ENCODE measurements at regions not wholly inside any gene's neighbourhood (a gene's known extent, or its start where the extent isn't known, plus 50 kb on each side); places are given as distances from the start of the nearest gene placed in this dataset.

DNA sequence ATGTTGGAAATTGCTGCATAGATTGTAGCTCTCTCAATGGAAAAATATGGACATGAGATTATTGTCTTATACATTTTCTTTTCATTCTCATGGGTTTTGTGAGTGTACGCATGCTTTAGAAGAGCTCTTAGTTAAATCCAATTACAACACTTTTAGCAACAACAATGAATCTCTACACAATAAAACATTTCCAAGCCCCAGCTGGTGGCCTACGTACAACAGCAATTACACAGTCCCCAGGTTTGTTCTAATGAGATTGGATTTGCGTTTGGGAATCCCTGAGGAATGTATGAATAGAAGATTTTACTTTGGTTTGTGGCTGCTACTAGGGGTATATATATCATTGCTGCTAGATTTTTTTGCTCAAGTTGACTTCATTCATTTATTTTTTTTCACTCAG lies 98.6 kb downstream of the FHDC1 start:
- no peak for DNase-seq (ENCODE audit: low read depth)

DNA sequence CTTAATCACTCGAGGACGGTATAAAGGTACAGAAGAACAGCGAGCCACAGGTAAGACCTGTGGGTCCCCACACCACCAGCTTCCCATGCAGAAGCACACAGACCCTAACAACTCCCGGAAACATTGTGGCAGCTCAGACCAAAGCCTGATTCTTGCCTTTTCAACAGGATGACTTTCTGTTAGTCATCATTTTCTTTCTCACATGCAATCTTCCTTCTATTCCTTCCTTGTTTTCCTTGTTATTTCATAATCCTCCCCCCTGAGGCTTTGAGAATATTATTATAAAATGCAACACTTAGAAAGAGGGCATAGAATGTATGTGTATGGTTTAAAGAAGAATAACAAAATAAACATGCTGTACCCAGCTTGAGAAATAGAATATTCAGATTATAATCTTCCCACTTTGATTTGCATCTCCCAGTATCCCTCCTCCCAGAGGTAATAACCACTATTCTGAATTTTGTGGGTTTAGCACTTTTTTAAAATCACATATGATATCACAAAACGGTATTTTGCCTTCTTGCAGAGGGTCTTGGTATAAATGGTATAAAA lies 100.9 kb downstream of the FHDC1 start:
- peak; percentile 19 for DNase-seq (ENCODE audit: low read depth)

DNA sequence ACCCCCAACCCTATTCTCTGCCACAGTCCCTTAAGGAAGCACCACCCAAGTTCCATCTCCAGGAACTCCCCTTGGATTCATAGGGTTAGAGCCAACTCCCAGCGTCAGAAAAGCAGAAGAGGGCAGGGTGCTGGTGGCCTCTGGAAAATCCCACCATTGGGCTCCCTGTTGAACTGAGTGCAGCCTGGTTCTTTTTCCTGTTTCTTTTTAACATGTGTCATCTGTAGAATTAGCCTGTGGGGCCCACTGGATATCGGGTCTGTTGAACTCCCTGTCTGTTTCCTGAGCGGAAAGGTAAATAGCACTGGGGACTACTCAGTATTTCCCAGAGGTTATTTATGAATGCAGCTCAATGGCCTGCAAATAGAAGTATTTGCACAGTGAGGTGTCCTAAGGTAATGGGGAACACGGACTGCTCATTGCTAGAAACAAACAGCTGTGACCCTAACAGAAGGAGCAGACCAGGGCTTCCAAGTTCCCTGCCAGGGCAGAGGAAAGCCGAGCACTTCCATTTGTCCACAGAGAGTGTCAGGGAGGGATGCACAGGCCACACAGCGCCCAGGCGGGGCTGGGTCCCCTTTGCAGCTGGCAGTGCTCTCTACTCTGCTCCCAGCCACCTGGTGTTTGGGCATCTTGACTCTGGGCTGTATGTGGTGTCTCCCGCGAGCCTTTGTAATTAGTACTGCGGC lies 102.6 kb downstream of the FHDC1 start:
- no peak for DNase-seq (ENCODE audit: low read depth)

DNA sequence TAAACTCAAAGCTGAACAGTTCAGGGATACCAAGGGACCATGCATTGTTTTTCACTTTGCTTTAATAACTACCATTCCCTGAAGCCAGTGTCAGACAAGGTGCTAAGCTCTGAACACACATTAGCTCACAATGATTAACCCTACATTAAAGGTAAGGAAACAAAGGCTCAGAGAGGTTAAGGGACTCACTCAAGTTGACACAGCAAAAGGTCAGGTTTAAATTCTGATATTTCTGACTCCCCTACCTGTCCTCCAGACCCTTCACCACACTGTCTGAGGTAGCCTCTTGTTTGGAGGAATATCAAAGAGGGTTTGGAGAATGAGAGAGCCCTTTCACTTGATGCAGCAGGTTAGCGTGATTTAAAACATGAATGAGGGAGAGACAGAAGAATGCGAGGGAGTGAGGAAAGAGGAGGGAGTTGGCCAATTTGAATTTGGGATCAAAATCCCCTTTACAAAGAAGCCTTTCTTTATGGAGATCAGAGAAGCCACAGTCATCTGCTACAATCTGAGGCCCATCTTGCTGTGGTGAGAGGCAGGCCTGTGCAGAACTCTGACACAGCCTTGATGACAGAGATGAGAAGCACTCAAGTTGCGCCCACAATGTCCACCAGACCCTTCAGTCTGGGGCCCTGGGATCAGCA lies 103.5 kb downstream of the FHDC1 start:
- no peak for DNase-seq (ENCODE audit: low read depth)

DNA sequence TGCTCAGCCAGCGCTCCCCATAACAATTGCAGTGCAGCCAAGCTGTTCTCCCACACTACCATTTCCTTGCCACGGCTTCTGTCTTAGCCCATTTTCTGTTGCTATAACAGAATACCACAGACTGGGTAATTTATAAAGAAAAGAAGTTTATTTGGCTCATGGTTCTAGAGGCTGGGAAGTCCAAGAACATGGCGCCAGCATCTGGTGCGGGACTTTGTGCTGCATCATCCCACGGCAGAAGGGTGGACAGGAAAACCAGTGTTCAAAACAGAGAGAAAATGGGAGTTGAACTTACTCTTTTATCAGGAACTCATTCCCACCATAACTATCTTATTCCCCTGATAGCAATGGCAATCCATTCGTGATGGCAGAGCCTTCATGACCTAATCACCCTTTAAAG lies 104.6 kb downstream of the FHDC1 start:
- no peak for DNase-seq (ENCODE audit: low read depth)

DNA sequence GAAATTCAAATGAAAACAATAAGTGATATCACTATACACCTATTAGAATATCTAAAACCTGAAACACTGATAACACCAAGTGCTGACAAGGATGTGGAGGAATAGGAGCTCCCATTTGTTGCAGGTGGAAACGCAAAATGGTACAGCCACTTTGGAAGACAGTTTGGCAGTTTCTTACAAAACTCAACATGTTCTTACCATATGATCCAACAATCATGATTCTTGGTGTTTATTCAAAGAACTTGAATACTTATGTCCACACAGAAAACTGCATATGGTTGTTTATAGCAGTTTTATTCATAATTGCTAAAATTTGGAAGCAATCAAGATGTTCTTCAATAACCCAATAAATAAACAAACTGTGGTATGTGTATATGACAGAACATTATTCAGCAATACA lies 107.9 kb downstream of the FHDC1 start:
- no peak for DNase-seq (ENCODE audit: low read depth)

DNA sequence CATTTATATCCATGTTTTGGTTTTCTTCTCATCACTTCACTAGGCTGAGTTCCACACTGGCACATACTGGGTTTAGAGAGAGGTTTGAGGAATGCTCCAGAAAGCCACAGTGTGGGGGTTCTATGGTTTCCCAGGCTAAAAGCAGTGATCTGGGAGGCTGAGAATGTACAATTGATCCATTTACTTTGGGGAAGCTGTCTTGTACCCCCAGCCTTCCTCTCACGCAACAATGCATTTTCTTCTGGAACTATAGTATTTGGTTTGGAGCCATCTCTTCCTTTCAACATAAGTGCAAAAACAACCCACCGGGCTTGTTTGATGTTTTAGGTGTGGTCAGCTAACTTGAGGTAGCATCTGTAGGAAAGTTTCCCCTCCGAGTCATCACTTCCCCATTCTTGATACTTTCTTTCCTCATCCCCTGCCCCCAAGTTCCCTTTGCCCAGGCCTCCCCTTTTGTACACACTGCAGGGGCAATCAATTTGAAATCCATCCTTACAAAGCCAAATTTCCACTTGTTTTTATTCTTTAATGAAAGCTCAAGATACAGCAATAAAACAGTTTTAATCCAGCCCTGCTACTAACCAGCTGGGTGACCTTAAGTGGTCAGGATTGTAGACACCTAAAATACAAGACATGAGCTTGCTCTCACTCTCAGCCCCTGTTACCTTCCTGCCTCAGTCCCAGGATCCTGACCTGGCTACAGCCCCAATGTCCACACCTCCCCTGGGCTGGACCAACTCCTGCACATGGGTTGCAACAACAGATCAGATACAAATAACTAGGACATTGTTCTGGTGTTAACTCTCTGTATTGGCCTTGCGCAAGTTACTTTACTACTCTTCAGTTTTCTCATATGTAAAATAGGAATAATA lies 109.2 kb downstream of the FHDC1 start:
- DNase-seq (ENCODE audit: low read depth) = no peak

DNA sequence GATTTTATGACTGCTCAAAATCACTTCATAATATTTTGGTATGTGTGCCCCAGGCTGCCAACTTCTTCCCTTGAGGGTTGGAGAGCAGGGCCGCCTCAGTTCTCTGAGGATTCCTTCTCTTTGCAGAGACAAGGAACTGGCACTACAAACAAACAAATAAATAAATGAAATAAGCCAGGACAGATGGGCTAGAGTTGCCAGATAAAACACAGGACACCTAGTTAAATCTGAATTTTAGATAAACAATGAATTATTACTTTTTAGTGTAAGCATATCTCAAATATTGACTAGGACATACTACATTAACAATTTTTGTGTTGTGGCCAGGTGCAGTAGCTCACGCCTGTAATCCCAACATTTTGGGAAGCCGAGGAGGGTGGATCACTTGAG lies 122.5 kb downstream of the FHDC1 start:
- no peak for DNase-seq (ENCODE audit: low read depth)

DNA sequence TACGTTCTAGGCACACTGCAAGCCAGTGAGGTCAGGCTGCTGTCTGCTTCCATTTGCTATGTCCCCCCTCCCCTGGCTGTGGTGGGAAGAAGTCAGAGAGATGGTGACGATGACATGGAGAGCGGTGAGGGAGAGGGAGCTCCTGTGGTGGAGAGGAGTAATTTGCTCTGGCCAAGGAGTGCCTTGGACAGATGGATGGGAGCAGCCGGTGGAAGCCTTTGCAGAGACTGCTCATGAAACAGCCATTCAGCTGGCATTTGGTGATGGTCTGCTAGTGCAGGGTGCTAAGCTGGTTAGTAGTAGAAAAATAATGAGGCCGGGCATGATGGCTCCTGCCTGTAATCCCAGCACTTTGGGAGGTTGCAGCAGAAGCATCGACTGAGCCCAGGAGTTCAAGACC lies 124.1 kb downstream of the FHDC1 start:
- no peak for DNase-seq (ENCODE audit: low read depth)

DNA sequence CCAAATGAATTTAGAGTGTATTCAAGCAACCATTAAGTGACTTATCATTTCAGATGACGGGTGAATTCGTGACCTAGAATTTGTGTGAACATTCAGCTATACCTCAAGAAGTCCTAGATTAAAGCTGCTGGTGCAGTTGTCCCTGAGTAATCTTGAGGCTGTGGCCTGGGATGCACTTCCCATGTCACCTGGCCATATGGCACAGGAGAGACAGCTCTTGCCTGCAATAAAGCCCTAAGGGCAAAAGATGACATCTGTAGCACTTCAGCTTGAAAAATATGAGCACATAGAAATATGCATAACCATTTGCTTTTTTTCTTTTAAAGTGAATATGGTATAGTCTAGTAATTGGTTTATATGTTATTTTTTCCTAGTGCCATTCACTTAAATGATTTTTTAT lies 125.8 kb downstream of the FHDC1 start:
- no peak for DNase-seq (ENCODE audit: low read depth)

DNA sequence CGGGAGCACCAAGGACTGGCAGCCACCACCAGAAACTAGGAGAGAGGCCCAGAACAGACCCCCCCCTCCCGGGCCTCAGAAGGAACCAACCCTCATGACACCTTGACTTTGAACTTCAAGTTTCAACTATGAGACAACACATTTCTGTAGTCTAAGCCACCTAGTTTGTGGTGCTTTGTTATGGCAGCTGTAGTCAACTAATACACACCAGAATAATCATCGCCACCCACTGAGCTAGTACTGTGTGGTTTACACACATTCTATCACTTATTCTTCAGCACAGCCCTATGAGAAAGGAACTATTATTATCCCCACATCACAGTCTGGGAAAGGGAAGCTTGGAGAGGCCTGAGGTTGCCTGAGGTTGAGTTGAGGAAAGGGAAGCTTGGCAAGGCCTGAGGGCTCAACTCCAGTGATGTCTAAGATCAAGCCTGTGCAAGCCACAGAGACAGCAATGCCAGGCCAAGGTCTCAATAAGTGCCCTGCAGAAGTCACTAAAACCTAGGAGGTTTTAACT lies 126.6 kb downstream of the FHDC1 start:
- no peak for DNase-seq (ENCODE audit: low read depth)

DNA sequence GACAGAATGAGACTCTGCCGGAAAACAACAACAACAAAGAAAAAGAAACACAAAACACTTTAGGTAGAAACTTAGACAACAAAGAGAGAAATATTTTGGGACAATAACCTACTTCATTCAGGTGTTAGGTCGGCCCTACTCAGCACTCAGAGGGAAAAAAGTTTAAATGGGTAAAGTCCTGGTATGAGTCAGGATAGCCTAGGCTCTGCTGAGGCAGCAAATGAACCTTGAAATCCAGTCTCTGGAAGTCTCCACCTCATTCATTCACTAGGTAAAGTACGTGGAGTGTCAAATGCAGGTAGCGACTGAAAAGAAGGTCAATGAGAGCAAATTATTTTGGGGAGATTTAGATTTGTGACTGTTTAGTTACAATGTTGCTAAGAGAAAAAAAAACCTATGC lies 127.4 kb downstream of the FHDC1 start:
- DNase-seq (ENCODE audit: low read depth) = no peak

DNA sequence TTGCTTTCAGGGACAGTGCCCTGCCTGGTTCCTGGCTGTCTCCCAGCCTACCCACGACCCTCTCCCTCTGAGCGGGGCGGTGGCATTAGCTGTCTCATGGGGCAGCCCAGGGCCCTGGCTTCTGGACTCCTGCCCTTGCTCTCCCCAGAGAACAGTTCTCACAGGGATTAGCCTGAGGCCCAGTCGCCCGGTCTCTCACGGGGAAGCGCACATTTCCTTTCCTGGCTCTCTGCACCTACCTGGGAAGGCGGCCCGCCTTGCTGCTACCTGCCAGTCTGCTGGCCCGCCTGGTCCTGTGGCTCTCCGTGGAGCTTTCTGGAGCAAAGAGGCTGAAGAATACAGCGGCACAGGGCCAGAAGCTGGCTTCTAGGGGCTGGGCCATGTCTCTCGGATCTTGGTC lies 128.4 kb downstream of the FHDC1 start:
- DNase-seq (ENCODE audit: low read depth) = no peak

DNA sequence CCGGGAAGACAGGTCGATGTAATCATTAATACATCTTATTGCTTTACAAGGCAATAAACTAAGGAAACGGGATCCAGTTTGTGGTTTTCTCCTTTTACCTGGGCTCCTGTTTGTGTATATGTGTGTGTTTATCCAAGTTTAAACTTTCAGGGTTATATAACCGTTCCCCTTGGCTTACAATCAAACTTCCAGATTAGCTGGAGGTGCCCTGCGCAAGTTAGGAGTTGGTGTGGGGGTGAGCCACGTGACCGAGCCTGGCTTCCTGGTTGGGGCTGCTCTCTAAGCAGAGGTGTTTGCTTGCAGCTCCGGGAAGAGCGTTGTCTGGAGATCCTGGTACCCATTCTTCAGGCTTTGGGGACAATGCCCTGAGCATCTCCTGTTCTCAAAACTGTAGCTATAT lies 129.2 kb downstream of the FHDC1 start:
- DNase-seq (ENCODE audit: low read depth) = no peak

DNA sequence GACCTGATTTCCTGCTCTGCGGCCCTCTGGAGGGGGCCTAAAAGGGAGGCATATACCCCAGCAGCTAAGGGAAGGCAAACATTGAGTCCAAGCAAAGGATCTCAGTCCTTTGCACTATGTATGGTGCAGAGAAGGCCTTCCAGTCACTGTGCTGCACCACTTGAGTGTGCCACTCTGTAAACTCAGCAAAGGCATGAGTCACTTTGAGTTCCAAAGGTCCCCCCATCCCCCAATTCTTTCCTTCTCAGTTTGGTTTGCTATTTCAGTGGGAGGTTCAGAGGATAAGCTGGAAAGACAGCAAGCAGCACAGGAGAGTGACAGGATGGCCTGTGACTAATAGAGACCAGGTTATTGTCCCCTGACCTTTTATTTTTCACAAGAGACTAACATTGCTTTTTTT lies 131.3 kb downstream of the FHDC1 start:
- DNase-seq (ENCODE audit: low read depth) = peak; percentile 32

DNA sequence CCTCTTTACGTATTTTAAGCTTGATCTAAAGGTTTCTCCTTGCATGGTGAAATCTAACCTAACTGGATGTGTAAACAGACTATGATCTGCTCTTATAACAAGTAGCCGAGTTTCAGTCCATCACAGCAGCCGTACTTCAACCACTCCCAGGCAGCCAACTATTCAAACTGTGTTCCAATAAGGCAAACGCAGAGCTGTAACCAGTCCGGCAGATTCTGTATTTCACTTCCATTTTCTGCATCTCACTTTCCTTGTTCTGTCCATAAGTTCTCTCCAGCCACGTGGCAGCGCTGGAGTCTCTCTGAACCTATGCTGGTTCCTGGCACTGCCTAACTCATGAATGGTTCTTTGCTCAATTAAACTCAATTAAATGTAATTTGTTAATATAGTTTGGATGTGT lies 132.6 kb downstream of the FHDC1 start:
- no peak for DNase-seq (ENCODE audit: low read depth)

DNA sequence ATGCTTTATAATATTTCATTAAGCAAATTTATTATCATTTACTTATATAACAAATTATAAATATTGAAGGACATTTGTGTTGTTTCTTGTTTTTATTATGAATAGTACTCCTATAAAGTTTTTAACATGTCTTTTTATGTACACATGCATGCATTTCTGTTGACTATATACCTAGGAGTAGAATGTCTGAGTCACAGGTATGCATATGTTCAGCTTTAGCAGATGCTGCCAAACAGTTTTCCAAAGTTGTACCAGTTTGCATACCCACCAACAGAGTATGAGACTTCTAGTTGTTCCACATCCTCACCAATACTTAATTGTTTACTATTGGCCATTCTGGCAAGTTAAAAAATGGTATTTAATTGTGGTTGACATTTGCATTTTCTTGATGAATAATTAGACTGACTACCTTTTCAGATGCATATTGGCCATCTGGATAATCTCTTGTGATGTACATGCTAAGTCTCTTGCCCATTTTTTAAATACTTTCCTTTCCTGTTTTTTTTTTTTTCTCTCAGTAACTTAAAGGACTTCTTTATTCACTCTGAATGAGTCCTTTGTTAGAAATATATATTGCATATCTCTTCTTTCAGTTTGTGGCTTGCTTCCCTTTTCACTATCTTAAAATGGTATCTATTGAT lies 132.2 kb upstream of the TRIM2 start:
- DNase-seq (ENCODE audit: low read depth) = no peak

DNA sequence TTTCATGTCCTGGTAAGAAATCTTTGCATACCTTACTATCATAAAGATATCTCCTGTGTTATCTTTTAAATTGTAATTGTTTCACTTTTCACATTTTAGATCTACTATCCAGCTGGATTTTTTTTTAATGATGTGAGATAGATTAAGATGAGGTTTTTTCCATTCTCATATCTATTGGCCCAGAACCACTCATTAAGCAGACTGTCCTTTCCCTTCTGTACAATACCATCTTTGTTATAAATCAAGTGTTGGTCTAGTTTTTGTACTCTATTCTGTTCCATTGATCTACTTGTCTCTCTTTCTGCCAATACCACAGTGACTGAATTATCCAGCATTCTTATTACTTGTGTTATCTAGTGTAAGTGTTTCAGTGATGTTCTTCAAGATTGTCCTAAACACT lies 131.6 kb upstream of the TRIM2 start:
- no peak for DNase-seq (ENCODE audit: low read depth)

DNA sequence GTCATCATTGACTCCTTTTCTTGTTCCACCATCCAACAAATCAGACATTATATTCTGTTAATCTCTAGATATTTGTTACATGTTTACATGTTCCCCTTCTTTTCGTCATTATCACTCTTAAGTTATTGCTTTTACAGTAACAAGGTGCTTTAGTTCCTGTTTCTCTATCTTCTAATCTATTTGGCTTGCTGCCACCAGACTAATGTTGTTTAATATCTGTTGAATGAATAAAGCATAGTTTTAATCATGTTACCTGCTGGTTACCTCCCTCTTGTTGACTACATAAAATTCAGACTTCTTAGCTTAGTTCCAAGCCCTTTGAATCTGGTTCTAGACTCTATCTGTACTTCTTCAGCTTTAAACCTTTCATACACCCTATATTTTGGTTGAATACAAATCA lies 129.8 kb upstream of the TRIM2 start:
- no peak for DNase-seq (ENCODE audit: low read depth)

DNA sequence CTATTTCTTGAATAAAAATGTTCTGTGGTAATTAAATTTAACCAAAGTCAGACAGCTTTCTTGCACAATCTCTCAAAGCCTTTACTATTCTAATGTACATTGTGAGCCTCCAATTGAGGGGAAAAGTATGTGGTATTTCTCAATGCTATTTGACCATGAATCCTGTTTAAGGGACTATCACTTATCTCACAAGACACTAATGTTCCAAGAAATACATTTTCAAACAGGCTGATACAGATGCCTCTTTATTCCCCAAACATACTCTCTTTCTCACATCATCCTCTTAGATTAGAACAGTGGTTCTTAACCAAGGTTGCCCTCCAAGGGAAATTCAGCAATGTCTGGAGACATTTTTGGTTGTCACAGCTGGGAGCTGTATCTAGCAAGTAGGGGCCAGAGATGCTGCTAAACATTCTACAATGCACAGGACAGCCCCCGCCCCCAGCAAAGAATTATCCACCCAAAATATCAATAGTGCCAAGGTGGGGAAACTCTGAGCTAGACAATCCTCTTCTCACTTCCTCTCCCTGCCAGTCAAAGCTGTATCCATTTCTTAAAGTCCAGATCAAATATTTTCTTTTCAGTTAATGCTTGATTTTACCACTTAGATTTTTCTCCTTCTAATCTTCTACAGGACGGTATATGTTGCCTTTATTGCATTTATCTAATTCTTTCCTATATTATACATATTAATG lies 129.2 kb upstream of the TRIM2 start:
- peak; percentile 65 for DNase-seq (ENCODE audit: low read depth)

DNA sequence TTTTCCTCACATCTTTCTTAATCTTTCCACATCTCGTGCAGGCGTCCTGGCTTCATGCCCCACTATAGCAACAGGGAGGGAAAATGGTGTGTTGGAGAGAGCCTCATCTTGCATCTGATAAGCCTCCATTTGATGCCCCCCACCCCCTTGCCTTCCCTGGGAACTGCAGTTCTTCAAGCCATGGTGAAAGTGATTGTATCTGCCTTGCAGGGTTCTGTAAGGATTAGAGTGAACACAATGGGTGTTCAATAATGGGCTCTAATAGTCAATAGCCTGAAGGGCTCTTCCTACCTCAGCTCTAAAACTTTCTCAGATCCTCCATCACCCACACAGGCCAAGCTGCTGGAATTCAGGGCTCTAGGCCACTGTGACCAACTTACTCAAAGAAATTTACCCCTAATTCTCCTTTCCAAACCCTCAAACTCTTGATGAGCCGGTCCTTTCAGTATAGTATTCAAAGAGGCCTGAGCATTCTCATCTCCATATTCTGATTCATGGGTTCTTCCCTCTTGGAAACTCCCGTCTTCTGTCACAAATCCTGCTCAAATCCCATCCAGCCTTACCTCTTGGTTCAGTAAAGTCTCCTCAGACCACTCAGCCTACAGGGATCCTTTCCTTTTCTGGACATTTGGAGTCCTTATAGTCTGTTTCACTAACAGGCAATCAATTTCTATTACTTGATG lies 128.3 kb upstream of the TRIM2 start:
- no peak for DNase-seq (ENCODE audit: low read depth)

Measured in amniotic epithelial cell (primary cell).